ENCODE measurements at regions not wholly inside any gene's neighbourhood (a gene's known extent, or its start where the extent isn't known, plus 50 kb on each side); places are given as distances from the start of the nearest gene placed in this dataset.

DNA sequence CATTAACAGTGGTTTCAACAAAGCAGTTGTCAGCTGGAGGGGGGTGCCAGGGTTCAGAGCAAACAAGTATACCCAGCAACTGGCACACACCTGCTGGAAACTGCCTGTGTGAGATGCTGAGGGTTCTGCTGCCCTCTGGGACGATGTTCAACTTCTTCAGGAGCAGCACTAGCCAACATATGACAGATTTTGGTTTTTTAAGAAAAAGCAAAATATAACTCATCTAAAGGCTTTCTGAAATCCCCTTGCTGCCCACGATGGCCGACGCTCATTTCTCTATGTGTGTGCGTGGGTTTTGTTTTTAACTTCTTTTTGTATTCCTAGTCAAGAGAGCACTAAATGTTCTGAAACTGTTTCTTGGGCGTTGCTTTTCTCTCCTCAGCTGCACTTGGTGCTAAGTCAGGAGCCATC is 79.9 kb downstream of the MRPL57 start:
- TF ChIP-seq POLR2AphosphoS5 (IDR thresholded peaks at IDR 0.05; ENCODE audit: low read depth, low read length) = no peak
- no peak for TF ChIP-seq POLR2A (IDR thresholded peaks at IDR 0.05; ENCODE audit: low read depth, low read length)
- no peak for TF ChIP-seq TAF1 (IDR thresholded peaks at IDR 0.05; ENCODE audit: low read depth, low read length)
- TF ChIP-seq SPI1 (IDR thresholded peaks at IDR 0.05; ENCODE audit: low read depth, low read length) = no peak
- TF ChIP-seq PAX5 (IDR thresholded peaks at IDR 0.05; ENCODE audit: insufficient read depth, low read length, severe bottlenecking) = no peak
- TF ChIP-seq POU2F2 (IDR thresholded peaks at IDR 0.05; ENCODE audit: low read depth, low read length) = no peak

All from GM12891 (cell line).